ENCODE measurements at regions not wholly inside any gene's neighbourhood (a gene's known extent, or its start where the extent isn't known, plus 50 kb on each side); places are given as distances from the start of the nearest gene placed in this dataset.

DNA sequence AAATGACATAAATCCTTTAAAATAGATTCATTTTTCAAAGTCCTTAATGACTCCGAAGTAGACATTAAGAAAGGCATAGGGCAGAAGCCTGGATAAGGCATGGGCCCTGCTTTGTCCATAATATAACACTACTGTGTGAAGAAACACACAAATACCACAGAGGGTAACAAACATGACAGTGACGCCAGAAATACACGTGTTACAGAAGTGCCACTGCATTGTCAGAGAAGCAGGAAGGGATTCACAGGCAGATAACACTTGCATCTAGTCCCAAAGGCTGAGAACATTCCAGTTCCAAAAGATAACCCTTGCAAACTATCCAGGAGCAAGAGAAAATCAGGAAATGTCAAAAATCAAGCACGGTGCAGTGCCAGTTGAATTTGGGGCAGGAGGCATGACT is 633.2 kb downstream of the LIG4 start:
- no peak overlapping the region for H3K27ac ChIP-seq
- no peaks in the 10 kb centered on the region for H3K36me3 ChIP-seq
- no peaks in the 10 kb centered on the region for H3K9me3 ChIP-seq
- intact Hi-C loops (cut with DNase I), result no loop called here
- no peaks in the 10 kb centered on the region for H3K4me1 ChIP-seq
- ATAC-seq (no peak), DNase-seq (no peak)
- no peak for TF ChIP-seq POLR2A (IDR thresholded peaks at IDR 0.05)
- TF ChIP-seq, protein P1, sequence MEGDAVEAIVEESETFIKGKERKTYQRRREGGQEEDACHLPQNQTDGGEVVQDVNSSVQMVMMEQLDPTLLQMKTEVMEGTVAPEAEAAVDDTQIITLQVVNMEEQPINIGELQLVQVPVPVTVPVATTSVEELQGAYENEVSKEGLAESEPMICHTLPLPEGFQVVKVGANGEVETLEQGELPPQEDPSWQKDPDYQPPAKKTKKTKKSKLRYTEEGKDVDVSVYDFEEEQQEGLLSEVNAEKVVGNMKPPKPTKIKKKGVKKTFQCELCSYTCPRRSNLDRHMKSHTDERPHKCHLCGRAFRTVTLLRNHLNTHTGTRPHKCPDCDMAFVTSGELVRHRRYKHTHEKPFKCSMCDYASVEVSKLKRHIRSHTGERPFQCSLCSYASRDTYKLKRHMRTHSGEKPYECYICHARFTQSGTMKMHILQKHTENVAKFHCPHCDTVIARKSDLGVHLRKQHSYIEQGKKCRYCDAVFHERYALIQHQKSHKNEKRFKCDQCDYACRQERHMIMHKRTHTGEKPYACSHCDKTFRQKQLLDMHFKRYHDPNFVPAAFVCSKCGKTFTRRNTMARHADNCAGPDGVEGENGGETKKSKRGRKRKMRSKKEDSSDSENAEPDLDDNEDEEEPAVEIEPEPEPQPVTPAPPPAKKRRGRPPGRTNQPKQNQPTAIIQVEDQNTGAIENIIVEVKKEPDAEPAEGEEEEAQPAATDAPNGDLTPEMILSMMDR (IDR thresholded peaks at IDR 0.05), result no peak
- no peaks in the 10 kb centered on the region for H3K27me3 ChIP-seq
- 47 to 67% (median 53%) methylated on average over 4 of the region's 4 CpGs for WGBS, 4 donors
- H3K4me3 ChIP-seq, result no peak overlapping the region

DNA sequence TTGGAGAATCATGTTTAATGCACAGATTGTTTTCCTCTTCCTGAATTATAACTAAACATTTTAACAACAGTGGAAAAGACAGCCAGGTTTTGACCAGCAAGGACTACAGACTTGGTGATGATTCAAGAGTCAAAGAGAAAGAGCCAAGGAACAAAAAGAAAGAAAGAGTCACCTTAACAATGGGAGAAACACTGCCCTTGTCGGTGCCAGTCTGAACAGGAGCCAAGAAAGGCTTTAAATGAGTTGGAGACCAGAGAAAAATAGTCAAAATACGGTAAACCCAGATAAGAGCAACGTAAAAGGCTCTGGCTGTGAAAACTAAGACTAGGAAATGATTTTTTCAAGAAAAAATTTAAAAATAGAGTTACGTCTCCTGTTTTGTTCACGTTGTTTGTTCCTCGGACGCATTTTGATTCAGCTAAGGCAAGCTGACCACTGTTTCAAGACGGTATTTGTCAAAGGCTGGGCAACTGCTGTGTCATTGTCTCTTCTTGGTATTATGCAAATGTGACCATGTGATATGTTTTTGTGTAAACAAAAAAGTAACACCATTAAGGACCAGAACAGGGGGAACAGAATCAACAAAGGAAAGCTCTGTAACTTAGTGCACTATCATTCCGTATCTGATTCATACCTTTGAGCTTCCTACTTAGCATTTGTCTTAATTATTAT is 634.5 kb downstream of the LIG4 start:
- 68 to 74% (median 71%) methylated on average over 9 of the region's 9 CpGs for WGBS, 4 donors
- H3K27me3 ChIP-seq, result no peaks in the 10 kb centered on the region
- ATAC-seq (no peak), DNase-seq (no peak)
- intact Hi-C loops (cut with DNase I), result no loop called here
- TF ChIP-seq POLR2A (IDR thresholded peaks at IDR 0.05), result no peak
- TF ChIP-seq, protein P1 (IDR thresholded peaks at IDR 0.05), result no peak
- H3K36me3 ChIP-seq, result no peaks in the 10 kb centered on the region
- no peak overlapping the region for H3K27ac ChIP-seq
- H3K9me3 ChIP-seq, result no peaks in the 10 kb centered on the region
- H3K4me3 ChIP-seq, result no peak overlapping the region
- H3K4me1 ChIP-seq, result no peaks in the 10 kb centered on the region

DNA sequence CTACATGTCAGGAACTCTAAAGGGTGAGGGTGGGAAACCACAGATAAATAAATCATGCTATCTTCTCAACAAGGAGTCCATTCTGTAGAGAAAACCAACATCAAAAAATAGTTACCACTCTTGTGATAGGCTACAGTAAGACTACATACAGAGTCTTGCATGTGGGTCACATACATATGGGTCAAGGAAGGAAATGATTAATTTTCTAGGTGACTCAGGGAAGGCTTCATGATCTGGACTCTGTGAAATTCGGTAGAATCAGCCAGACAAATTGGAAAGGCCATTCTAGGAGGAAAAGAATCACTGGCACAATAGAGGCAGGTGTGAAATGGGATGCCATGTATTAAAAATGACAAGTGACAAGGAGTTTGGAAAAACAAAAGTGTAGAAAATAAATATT is 638.9 kb downstream of the LIG4 start:
- H3K9me3 ChIP-seq, result no peaks in the 10 kb centered on the region
- H3K27ac ChIP-seq, result no peak overlapping the region
- no peak for ATAC-seq
- intact Hi-C loops (cut with DNase I), result no loop called here
- 36 to 47% (median 42%) methylated on average over 1 of the region's 1 CpG for WGBS, 4 donors
- no peaks in the 10 kb centered on the region for H3K36me3 ChIP-seq
- H3K4me1 ChIP-seq, result no peaks in the 10 kb centered on the region
- no peak for DNase-seq
- TF ChIP-seq POLR2A (IDR thresholded peaks at IDR 0.05), result no peak
- TF ChIP-seq, protein P1 (IDR thresholded peaks at IDR 0.05), result no peak
- no peak overlapping the region for H3K4me3 ChIP-seq
- no peaks in the 10 kb centered on the region for H3K27me3 ChIP-seq

DNA sequence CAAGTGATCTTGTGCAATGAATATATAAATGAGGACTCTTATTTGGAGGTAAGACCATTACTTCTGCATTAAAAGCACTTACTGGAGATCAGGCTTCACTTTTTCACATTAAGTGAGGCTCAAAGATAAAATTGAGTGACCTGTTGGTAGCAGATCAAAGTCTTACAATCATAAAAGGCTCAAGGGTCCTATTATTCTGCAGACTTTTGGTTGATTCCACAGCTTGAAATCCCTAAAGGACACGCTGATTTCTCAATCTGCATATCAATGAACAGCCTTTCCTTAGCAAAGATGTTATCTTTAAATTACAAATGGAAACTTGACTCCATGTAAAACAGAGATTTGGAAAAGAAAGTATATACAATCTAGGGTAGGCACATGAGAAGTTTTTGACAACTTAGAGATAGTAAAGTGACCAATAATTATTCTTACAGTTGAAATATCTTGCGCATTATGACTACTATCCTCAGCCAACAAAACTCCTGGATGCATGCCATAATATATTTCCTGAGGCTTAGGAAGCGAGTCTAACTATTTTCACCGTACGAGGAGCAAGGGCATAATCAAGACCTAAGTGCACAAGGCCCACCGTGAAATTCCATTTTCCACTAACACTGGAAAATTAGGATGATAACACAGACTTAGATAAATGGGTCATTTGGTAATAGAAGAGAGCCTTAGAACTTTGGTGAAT is 640.7 kb downstream of the LIG4 start:
- no peak for ATAC-seq
- intact Hi-C loops (cut with DNase I), result no loop called here

More for the DNA sequence above, 640.7 kb downstream of the LIG4 start:
- no peak overlapping the region for H3K4me3 ChIP-seq
- no peak overlapping the region for H3K27ac ChIP-seq
- no peaks in the 10 kb centered on the region for H3K9me3 ChIP-seq
- no peaks in the 10 kb centered on the region for H3K4me1 ChIP-seq
- WGBS, 4 donors, result 39 to 52% (median 45%) methylated on average over 6 of the region's 6 CpGs
- H3K36me3 ChIP-seq, result no peaks in the 10 kb centered on the region
- TF ChIP-seq POLR2A (IDR thresholded peaks at IDR 0.05), result no peak
- TF ChIP-seq, protein P1 (IDR thresholded peaks at IDR 0.05), result no peak
- no peak for DNase-seq
- H3K27me3 ChIP-seq, result no peaks in the 10 kb centered on the region
